GM06990 (cell line): ENCODE measurements at regions not wholly inside any gene's neighbourhood (a gene's known extent, or its start where the extent isn't known, plus 50 kb on each side); places are given as distances from the start of the nearest gene placed in this dataset.

Experiments
- DNase-seq: peaks from one replicate; pipeline ENCODE4 v3.0.0-alpha.2; 2011; ENCODE audit not compliant: insufficient read length; ENCODE audit errors: extremely low read depth
- H3K27me3 ChIP-seq: replicated peaks from 2 replicates; pipeline ENCODE4 v1.6.0; 2011; ENCODE audit warnings: low read length; ENCODE audit not compliant: control insufficient read depth, insufficient read depth
- H3K36me3 ChIP-seq: 2 replicates; pipeline ENCODE4 v1.5.1; 2011; ENCODE audit warnings: low read length; ENCODE audit not compliant: control insufficient read depth, insufficient read depth
- H3K4me3 ChIP-seq: replicated peaks from 2 replicates; pipeline ENCODE4 v1.5.1; 2011; ENCODE audit warnings: low read depth, mild to moderate bottlenecking, control low read depth, low read length
- CTCF ChIP-seq: IDR thresholded peaks from 2 replicates; pipeline ENCODE4 v1.5.1; 2011; ENCODE audit warnings: low read length, control low read depth, mild to moderate bottlenecking, inconsistent platforms; ENCODE audit not compliant: insufficient read depth, poor library complexity, severe bottlenecking

GRCh38 chr2:172153156-172153555 lies 50.5 kb upstream of the DLX2 start:
- Histone ChIP-seq H3K27me3 (no peaks in the 10 kb centered on the region), H3K36me3 (no peaks in the 10 kb centered on the region), H3K4me3 (no peak overlapping the region)
- TF ChIP-seq CTCF: no peak
- no peak for DNase-seq

GRCh38 chr2:172153757-172154156 lies 51.1 kb upstream of the DLX2 start:
- DNase-seq: no peak
- TF ChIP-seq CTCF: no peak
- H3K27me3 ChIP-seq: no peaks in the 10 kb centered on the region
- no peaks in the 10 kb centered on the region for H3K36me3 ChIP-seq
- H3K4me3 ChIP-seq: no peak overlapping the region

GRCh38 chr2:172155752-172156151 lies 53.1 kb upstream of the DLX2 start:
- Histone ChIP-seq H3K27me3 (no peaks in the 10 kb centered on the region), H3K36me3 (no peaks in the 10 kb centered on the region), H3K4me3 (no peak overlapping the region)
- DNase-seq: no peak
- no peak for TF ChIP-seq CTCF

- Histone ChIP-seq H3K4me3 (no peak overlapping the region), H3K27me3 (no peaks in the 10 kb centered on the region), H3K36me3 (no peaks in the 10 kb centered on the region)
- DNase-seq: no peak
- TF ChIP-seq CTCF: no peak
Observed at GRCh38 chr2:172160839-172161238, 58.1 kb upstream of the DLX2 start.

GRCh38 chr2:172162225-172162733 lies 59.6 kb upstream of the DLX2 start:
- Histone ChIP-seq H3K4me3 (no peak overlapping the region), H3K27me3 (no peaks in the 10 kb centered on the region), H3K36me3 (no peaks in the 10 kb centered on the region)
- no peak for DNase-seq
- no peak for TF ChIP-seq CTCF

- no peak for TF ChIP-seq CTCF
- Histone ChIP-seq H3K27me3 (no peaks in the 10 kb centered on the region), H3K4me3 (no peak overlapping the region), H3K36me3 (no peaks in the 10 kb centered on the region)
- DNase-seq: no peak
Observed at GRCh38 chr2:172162739-172163336, 60.1 kb upstream of the DLX2 start.
